Upper lobe of left lung (tissue), 4 donors: ENCODE measurements at regions not wholly inside any gene's neighbourhood (a gene's known extent, or its start where the extent isn't known, plus 50 kb on each side); places are given as distances from the start of the nearest gene placed in this dataset.

Source experiments
- POLR2AphosphoS5 ChIP-seq, 2 donors: sonication (generic); formaldehyde crosslinking; IDR thresholded peaks; one replicate each; pipeline ENCODE4 v1.5.1; 2017; ENCODE audit warnings: antibody characterized with exemption in 2 of 2
- TF ChIP-seq, protein P1 (sequence below), 6 experiments: fragments of 450-650 bp in 4 of 6; fragments of 200-600 bp in 2 of 6; sonication (generic) in 2 of 6; IDR thresholded peaks; one replicate each; pipeline ENCODE4 v1.5.1; 2016 to 2019; ENCODE audit warnings: antibody characterized with exemption in 6 of 6

- TF ChIP-seq POLR2AphosphoS5 (IDR thresholded peaks at IDR 0.05): no peak
- TF ChIP-seq, protein P1, sequence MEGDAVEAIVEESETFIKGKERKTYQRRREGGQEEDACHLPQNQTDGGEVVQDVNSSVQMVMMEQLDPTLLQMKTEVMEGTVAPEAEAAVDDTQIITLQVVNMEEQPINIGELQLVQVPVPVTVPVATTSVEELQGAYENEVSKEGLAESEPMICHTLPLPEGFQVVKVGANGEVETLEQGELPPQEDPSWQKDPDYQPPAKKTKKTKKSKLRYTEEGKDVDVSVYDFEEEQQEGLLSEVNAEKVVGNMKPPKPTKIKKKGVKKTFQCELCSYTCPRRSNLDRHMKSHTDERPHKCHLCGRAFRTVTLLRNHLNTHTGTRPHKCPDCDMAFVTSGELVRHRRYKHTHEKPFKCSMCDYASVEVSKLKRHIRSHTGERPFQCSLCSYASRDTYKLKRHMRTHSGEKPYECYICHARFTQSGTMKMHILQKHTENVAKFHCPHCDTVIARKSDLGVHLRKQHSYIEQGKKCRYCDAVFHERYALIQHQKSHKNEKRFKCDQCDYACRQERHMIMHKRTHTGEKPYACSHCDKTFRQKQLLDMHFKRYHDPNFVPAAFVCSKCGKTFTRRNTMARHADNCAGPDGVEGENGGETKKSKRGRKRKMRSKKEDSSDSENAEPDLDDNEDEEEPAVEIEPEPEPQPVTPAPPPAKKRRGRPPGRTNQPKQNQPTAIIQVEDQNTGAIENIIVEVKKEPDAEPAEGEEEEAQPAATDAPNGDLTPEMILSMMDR (IDR thresholded peaks at IDR 0.05): no peak
Measured at GRCh38 chr13:97695684-97696083, 257.8 kb upstream of the IPO5 start.
